Stimulated activated CD8-positive, alpha-beta memory T cell treated with anti-CD3 and anti-CD28 coated beads, Interleukin-2, amount 100 ng/mL, for 1 hour (primary cell): ENCODE measurements at regions not wholly inside any gene's neighbourhood (a gene's known extent, or its start where the extent isn't known, plus 50 kb on each side); places are given as distances from the start of the nearest gene placed in this dataset.

Source experiments
- DNase-seq, 2 donors: peaks; one replicate each; pipeline ENCODE4 v3.0.0-alpha.2; 2020; ENCODE audit warnings: low read depth in 2 of 2

DNA sequence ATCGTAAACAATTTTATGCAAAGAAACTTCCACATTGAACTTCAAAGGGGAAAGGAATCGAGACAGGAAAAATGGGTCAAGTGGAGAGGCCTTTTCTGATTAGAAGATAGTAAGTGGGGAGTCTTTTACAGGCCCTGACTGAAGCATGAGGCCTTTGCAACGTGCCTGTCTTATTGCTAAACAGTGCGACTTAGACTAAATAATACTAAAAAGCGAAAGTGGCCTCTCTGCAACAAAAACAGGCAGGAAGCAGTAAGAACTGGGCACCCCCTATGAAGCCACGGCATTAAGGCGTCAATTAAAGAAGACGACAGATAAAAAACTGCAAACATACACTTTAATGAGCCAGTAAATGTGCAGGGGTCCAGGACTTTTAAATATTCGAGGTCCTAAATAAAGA, 283.4 kb upstream of the GRIP1 start:
- DNase-seq = no peak

DNA sequence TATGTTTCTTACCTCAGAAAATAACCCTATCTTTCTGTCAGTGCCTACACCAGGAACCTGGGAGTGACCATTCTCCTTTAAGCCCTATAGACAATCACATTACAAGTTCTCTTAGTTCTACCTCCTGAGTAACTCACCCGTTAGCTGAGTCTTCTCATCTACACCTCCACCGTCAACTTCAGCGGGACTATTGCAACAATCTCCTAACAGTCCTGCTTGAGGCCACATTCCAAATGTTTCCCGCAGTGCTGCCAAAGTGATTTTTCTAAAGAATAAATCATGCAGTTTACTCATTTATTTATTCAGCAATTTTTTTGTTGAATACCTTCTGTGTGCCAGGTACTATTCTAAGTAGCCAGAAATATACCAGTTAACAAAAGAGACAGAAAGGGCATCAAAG, 285.0 kb upstream of the GRIP1 start:
- no peak for DNase-seq

DNA sequence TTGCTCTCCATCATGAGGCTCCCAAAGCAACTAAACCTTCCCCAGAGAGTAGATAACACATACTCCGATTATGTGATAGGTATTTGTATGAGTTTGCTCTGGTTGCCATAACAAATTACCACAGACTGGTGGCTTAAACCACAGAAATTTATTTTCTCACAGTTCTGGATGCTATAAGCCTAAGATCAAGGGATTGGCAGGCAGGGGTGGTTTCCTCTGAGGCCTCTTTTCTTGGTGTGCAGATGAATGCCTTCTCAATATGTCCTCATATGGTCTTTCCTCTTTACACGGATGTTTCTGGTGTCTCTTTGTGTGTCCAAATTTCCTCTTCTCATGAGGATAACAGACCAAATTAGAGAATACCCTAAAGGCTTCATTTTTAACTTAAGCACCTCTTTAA, 285.8 kb upstream of the GRIP1 start:
- peak in 1 of 2 donors; percentile 21 for DNase-seq

DNA sequence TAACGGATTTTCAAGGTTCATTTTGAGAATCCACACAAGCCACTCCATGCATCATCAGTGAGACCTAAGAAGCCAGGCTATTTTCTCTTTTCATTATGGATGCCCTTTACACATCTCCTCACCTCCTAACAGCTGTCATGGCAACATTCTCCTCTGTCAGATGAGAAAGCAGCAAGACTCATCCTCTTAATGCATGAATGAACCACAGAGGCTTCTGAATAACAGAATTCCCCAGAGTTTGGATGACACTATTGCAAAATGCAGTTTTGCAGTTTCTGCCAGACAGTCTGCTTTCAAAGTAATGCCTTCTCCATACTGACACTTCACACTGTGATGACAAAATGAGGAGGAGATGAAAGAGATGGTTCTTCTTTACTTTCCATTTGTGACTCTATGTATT, 286.7 kb upstream of the GRIP1 start:
- DNase-seq = no peak

DNA sequence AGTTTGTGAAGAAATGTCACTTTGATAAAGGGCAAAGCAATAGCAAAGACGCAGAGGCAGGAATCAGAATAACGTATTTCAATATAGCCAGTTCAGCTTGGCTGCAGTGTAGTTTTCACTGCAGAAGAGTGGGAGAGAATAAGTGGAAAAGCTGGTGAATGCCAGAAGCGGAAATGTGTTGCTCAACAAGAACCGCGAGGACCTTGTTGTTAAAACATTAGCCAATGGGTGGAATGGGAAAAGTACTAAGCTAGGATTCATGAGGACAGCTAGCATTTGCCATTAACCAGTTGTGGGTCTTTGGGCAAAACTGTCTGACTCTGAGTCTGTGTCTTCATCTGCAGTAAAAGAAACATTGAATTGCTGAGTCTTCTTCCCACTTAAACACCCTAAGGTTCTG, 292.9 kb upstream of the GRIP1 start:
- no peak for DNase-seq

DNA sequence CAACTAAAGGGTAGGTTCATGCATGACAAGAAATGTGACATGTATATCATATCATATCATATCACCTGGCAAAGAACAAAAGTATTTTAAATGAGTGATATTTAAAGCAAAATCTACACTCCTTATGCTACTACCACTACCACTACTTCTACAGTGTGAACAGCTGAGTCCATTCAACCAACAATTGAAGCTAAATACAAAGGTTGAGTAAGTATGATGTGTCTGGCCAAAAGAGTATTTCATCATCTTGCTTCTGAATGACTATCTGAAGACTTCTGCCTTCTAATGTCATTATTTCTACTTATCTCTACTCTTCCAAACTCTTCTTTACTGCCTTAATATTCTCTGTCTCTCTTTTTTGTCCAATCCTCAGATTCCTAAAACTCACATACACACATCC, 292.6 kb upstream of the CAND1 start:
- DNase-seq = no peak

DNA sequence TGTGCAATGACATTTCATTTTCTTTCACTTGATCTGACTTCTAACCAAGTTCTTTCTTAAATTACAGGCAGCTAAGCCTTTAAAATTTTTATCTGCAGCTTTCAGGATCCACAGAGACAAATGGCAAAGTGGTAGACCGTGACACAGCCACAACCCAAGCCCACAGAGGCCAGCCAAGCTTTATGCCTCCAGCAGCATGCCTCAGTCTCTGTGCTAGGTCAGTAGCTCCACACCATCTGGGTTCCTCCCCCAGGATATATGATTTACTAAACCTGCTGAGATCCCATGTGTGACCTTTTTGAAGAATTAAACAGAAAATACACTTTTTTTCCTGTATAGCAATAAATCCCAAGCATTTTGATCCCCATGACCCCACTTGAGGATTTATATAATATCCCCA, 290.4 kb upstream of the CAND1 start:
- no peak for DNase-seq

DNA sequence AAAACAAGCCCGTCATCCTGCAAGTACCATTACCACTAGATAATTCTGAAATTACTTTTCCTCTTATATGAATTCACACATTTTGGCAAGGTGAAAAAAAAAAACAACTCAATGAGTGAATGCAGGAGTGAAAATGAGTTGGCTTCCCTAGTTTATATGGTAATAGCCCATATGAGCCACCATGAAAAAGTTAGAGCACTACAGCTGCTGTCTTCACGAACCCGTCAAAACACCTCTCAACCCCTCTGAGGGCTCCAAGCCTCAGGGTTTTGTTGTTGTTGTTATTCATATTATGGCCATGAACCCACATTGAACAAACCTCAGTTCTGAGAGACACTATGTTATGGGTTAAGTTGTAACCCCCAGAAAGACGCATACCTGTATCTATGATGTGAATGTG, 289.9 kb upstream of the CAND1 start:
- DNase-seq = no peak

DNA sequence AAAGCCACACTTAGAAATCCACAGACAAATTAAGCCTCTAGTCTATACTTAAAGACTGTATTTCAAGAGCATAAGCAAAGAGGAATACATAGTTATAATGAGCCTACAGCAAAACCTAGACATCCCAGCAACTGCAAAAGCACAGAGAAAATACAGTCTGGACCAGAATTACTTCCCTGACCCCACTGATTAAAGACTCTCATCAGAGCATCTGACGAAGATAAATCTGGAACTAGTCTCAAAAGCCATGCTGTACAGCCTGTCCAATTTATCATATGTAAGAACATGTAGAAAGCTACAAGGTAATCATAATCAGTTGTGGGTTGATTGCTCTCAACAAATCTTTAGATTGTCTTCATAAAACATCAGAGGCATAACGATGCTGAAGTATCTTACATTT, 285.1 kb upstream of the CAND1 start:
- DNase-seq = no peak

DNA sequence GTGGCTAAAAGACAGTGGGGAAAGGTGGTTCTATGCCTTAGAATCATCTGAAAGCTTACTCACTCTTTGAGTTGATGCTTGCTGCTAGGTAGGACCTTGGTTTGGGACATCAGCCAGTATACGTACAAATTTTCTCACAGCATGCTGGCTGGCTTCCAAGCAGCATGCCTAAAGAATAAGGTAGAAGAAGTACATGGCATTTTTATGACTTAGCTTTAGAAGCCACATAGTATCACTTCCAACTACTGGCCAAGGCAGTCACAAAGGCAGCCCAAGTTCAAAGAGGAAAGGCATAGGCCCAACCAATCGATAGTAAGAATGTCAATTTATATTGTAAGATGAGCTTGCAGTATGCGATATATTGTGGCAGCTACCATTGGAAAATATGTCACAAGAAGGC, 284.2 kb upstream of the CAND1 start:
- DNase-seq = no peak

DNA sequence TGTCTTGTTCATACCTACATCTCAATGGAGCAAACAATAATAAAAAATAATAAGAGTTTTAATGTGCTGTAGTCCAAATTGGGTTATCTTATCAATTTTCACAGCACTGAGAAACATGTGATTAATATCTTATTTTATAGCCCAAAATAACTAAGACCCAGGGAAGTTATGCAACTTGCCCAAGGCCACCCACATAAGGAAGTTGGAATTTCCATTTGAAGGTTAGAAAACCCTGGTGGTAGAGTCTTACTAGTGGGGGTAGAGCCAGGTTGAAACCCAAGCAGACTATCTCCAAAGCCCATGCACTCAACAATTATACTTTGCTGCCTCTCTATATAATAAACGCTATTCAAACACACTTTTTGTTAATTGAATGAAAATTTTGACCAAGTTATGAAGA, 270.0 kb upstream of the CAND1 start:
- no peak for DNase-seq

DNA sequence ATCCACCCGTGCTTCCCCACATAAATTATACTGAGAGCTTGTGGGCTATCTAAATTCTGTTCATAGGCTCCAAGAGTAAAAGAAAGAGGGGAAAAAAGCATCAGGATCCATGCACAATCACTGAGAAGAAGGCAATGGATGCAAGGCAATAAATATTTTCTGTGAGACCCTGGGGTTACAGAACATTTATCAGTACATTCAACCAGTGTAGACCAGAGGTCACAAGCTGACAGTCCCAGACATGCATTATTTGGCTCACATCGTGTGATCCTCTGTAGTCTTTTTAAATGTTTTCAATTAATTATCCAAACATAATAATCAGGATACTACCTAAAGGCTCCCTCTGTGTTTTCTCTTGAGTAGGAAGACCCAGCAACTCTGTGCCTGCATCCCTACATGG, 267.9 kb upstream of the CAND1 start:
- no peak for DNase-seq

DNA sequence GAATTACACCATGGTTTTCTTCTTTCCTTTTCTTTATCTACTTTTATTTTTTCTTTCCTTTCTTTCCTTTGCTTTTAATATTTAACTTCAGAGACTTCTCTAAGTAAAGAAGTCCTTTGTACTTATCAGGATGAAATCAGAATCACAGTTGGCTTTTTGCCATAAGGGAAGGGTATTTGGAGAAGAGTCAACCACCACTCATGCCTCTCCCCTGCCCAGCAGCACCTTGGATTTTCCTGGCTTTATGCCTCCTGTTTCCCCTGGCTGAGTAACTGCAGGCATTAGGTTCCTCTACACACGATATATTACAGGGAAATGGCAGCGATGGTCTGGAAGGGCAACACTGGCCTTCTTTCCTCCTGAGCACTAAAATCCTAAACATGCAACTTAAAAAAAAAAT, 266.4 kb upstream of the CAND1 start:
- DNase-seq = no peak

DNA sequence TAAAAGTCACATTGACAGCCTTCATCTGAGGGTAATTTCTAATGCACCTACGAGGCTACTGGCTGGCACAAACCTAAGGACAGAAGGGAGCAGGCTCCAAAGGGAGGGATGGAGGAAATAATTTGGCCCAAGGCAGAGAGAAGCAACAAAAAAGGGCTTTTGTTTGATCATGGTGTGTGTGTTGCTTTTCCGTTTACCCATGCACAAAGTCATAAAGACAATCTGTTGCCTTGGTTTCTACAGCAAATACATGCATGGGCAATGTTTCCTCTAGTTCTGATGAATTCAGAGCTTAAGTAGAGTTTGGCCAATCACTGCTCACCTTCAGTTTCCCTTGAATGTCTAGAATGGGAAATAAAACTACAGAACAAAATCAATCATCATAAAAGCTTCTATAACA, 262.5 kb upstream of the CAND1 start:
- no peak for DNase-seq

DNA sequence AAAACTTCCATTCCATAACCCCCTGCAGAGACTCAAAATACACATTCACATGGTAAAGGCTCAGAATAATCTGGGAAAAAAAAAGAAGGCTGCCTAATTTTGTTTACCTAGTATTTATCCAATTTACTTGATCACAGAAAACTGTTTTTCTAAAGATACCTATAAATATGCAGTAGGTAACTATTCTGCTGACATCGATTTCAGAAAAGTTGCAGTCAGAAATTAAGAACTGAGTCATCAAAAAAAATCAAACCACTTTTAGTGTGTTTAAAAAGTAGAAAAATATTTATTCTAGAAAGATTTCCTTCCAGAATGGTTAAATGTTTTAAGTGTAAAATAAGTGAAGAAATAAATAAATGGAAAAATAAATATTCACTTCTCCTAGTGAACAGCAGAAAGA, 254.5 kb upstream of the CAND1 start:
- no peak for DNase-seq

DNA sequence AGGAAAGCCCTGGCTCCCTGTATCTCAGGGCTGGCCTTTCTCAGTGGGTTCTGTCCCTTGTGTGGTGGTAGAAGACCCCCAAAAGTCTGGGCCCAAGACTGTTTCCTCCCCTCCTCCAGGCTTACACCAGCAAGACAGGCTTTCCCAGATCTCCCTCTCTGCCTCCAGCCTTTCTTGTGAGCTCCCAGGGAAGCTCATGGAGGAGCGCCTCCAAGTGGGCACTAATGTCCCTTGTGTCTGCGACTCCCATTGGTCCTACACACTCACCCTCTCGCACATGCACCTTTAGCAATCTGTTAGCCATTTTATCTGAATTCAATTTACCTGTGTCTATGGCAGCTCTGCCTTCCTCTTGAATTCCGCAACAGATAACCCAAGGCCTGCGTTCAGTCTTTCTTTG, 251.1 kb upstream of the CAND1 start:
- no peak for DNase-seq

DNA sequence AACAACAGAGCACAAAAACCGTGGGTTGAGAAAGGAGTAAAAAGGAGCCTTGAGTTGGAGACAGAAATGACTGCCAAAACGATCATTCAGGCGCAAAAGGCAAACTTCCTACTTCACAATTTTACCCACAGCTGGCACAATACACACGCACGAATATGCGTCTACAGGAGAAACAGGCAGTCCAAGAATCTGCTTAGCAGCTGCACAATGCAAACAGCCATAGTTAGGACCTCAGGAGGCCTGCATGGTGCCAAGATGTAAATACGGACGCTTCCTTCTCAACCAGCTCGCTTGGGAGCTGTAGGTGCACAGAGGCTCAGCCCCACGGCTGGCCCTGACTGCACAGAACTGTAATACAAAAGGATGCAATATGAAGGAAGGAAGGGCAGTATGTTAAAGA, 250.1 kb upstream of the CAND1 start:
- no peak for DNase-seq

DNA sequence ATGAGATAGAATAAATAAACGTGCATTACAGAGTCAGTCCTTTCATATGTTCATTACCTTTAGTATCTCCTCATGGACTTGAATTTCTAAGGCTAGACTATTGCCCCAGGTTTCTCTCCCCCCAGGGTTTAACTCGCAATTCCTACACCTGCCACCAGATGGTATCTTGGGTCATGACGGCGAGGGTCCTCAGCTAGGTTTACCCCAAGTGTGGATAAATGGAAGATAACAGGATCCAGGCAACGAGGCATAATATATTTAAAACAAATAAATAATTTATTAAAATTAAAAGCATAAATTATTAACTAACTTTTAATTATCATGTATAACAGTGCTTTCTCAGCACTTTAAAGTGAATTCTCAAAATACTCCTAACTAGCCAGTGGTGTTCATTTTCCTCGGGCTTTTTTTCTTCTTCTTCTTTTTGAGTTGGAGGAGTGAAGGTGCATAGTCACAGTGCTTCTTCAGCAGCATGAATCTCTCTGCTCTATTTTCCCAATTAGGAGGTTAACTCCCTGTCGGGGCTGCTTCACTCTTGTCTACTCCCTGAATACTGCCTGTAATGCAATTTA, 243.5 kb upstream of the CAND1 start:
- DNase-seq = peak; percentile 7 to 21

DNA sequence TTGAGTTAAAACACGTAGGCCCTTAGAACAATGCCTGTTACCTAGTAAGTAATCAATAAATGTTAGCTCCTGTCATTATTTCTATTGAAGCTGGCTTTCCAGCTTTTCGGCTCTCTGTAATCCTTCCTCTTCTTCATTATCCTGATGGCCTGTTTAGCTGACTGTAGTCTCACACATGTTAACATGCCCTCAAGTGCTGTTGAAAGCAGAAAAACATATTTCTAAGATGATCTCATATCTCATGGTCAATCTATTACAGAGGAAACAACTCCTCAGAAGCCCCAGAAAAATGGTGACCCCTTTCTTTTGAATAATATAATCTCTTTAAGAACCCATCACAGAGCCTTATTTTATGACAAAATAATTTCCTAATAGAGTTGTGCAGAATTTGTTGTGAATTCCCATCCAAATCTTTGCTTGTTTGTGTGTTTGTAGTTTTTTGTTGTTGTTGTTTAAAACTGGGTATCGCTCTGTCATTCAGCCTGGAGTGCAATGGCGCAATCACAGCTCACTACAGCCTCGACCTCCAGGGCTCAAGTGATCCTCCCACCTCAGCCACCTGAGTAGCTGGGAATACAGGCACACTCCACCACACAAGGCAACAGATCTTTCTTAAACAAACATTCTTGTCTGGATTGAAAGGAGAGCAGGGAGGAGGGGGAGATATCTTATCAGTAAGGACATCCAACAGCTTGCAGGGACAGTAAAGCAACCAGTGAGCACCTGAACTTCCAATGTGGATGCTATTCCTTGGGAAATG, 242.5 kb upstream of the CAND1 start:
- DNase-seq = no peak

DNA sequence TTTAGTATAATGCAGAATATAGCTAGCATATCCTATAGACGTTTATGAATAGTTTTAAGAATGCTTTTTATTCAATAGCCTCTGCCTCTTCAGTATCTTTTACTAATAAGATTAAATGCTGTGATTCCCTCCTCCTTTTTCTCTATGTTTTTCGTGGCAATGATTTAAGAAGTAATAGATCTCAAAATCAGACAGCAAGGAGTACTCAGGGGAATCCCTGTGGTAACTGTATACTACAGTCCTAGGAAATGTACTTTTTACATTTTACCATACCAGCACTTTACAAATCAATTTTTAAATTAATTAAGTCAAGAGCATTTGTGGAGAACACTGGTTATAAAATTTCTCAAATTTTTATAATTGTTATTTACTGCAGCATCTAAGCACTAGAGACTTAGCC, 240.6 kb upstream of the CAND1 start:
- no peak for DNase-seq

DNA sequence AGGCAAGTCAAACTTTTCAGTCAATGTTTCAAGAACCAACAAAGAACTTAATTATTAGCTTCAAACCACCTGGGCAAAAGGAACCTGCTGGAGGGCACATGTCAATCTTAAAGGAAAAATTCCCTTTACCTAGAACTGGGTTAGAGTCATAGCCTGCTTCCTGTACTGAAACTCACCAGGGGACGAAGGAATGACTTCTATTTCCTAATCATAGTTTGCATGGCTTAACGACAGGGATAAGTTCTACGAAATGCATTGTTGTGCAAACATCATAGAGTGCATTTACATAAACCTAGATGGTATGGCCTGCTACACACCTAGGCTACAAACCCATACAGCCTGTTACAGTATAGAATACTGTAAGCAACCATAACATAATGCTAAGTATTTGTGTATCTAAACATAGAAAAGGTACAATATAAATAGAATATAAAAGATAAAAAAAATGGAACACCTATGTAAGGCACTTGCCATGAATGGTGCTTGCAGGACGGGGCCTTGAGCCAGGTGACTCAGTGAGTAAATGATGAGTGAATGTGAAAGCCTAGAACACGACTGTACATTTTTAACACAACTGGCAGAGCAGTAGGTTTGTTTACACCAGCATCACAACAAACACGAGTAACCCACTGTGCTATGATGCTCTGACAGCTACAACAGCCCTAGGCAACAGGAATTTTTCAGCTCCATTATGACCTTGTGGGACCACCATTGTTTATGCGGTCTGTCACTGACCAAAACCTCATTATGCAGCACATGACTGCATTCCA, 234.9 kb upstream of the CAND1 start:
- DNase-seq = no peak

DNA sequence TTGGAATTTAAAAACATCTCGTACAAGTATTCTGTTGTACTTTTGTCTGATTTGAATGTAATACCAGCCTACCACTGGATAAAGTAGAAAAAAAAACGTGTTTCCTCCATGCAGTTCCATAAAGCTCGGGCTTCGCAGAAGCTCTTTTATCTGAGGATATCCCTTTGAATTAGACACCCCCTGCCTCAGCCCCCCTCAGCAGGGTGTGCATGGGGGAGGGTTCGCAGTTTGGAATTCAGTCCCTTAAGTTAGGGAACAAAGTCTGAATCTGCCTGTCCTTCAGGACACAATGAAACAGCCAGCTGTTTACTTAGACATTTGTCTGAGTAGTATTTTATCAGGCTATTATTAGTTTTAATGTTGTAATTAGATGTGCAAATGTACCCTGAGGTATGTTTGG, 234.0 kb upstream of the CAND1 start:
- no peak for DNase-seq

DNA sequence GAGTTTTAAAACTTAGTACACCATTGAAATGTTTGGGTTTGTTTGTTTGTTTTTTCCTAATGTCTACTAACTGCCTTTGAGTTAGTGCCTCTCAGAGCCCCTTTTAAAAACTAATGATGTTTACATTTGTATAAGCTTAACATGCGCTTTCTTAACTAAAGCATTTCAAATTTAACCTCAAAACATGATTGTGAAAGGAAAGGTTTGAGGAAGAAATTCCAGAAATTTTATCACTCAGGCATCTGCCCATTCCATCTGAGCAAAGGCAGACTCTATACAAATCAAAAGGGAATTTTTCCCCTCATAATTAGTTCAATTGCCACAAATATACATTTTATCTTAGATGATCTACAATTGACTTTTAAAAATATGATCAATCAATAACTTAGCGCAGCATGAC, 230.7 kb upstream of the CAND1 start:
- DNase-seq = no peak
